ENCODE measurements at regions not wholly inside any gene's neighbourhood (a gene's known extent, or its start where the extent isn't known, plus 50 kb on each side); places are given as distances from the start of the nearest gene placed in this dataset.

DNA sequence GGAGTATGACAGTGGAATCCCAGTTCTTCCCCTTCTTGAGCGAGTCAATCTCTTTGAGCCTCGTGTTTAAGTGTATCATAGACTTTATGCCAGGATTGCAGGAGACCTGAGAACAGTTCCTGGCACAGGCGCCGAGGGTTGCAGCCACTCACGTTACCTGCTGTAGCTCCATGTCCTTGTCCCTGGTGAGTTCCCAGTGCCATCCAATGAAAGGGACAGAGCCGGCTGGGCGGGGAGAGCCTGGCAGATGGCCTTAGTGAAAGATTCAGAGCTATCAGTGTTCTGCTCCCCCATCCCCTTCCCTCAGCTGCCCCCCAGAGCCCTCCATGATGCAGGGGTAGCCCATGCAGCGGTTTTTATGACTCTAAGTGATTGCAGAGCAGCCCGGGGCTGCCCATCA lies 554.0 kb downstream of the BNC2 start:
- Histone ChIP-seq H4K20me1 (ENCODE audit: insufficient read depth, low read length) (no peaks in the 10 kb centered on the region), H3K9me2 (ENCODE audit: low read depth, low read length) (no peaks in the 10 kb centered on the region), H3K27me3 (ENCODE audit: insufficient read depth, low read length) (no peaks in the 10 kb centered on the region), H2AFZ (ENCODE audit: low read length) (no peak overlapping the region), H3K79me2 (ENCODE audit: insufficient read depth, low read length) (no peaks in the 10 kb centered on the region), H3K4me2 (ENCODE audit: low read length) (no peak overlapping the region), H3K36me3 (ENCODE audit: insufficient read depth, low read length) (no peaks in the 10 kb centered on the region), H3K9me3 (ENCODE audit: low read length) (no peaks in the 10 kb centered on the region), H3K4me1 (ENCODE audit: insufficient read depth, low read length, severe bottlenecking) (no peaks in the 10 kb centered on the region), H3K4me3 (ENCODE audit: low read depth, low read length, poor library complexity, severe bottlenecking) (no peak overlapping the region), H3K9ac (ENCODE audit: low read length) (no peak overlapping the region), H3F3A (ENCODE audit: insufficient read depth, low read length) (no peaks in the 10 kb centered on the region), H3K27ac (ENCODE audit: low read depth, low read length, poor library complexity, severe bottlenecking) (no peak overlapping the region)
- TF ChIP-seq EZH2 (IDR thresholded peaks at IDR 0.05; ENCODE audit: borderline replicate concordance, low read length): no peak
- TF ChIP-seq, protein P1, sequence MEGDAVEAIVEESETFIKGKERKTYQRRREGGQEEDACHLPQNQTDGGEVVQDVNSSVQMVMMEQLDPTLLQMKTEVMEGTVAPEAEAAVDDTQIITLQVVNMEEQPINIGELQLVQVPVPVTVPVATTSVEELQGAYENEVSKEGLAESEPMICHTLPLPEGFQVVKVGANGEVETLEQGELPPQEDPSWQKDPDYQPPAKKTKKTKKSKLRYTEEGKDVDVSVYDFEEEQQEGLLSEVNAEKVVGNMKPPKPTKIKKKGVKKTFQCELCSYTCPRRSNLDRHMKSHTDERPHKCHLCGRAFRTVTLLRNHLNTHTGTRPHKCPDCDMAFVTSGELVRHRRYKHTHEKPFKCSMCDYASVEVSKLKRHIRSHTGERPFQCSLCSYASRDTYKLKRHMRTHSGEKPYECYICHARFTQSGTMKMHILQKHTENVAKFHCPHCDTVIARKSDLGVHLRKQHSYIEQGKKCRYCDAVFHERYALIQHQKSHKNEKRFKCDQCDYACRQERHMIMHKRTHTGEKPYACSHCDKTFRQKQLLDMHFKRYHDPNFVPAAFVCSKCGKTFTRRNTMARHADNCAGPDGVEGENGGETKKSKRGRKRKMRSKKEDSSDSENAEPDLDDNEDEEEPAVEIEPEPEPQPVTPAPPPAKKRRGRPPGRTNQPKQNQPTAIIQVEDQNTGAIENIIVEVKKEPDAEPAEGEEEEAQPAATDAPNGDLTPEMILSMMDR (IDR thresholded peaks at IDR 0.05; ENCODE audit: low read length): no peak

DNA sequence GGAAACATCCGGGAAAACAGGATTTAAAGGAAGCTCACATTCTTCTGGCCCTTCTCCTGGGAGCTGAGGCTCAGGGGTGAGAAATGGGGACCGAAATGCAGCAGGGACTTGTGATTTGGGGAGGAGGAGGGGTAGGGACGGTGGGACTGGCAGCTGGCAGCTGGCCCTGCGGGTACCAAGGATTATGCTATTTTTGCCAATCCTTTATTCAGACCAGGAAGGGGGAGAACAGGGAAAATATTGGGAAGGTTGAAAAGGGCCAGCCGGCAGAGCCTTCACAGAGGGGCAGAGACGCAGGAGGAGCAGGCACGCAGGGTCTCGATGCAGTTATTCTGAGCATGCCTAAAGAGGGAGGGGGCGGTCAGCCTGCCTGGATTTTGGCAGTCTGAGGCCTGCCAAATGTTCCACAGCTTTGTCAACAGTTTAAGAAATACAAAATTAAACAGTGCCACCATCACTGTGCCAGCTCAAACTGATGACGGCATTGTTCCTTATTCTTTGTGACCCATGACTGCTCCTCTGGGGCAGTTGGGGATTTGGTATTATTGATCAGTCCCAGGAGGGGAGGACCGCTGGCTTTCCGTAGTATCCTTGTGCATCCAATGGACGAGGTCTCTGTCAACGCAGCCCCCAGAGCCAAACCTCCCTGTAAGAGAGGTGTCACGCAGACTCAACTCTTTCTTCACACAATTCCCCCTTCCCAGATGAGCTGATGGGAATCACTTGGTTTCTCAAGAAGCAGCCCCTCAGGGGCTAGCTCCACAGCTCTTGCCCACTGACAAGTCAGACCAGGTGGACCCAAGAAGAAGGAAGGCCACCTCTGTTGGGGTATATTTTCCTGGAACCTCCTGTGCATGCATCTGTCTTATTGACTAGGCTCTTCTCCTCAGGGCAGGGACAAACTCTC lies 553.3 kb downstream of the BNC2 start:
- H3K9me3 ChIP-seq (ENCODE audit: low read length): no peaks in the 10 kb centered on the region
- H3K4me1 ChIP-seq (ENCODE audit: insufficient read depth, low read length, severe bottlenecking): no peaks in the 10 kb centered on the region
- H2AFZ ChIP-seq (ENCODE audit: low read length): no peak overlapping the region
- H3K79me2 ChIP-seq (ENCODE audit: insufficient read depth, low read length): no peaks in the 10 kb centered on the region
- no peak overlapping the region for H3K9ac ChIP-seq (ENCODE audit: low read length)
- no peak overlapping the region for H3K4me3 ChIP-seq (ENCODE audit: low read depth, low read length, poor library complexity, severe bottlenecking)
- H4K20me1 ChIP-seq (ENCODE audit: insufficient read depth, low read length): no peaks in the 10 kb centered on the region
- H3K27ac ChIP-seq (ENCODE audit: low read depth, low read length, poor library complexity, severe bottlenecking): no peak overlapping the region
- no peaks in the 10 kb centered on the region for H3K27me3 ChIP-seq (ENCODE audit: insufficient read depth, low read length)
- H3F3A ChIP-seq (ENCODE audit: insufficient read depth, low read length): no peaks in the 10 kb centered on the region
- TF ChIP-seq, protein P1 (IDR thresholded peaks at IDR 0.05; ENCODE audit: low read length): no peak
- no peaks in the 10 kb centered on the region for H3K9me2 ChIP-seq (ENCODE audit: low read depth, low read length)
- H3K4me2 ChIP-seq (ENCODE audit: low read length): no peak overlapping the region
- no peaks in the 10 kb centered on the region for H3K36me3 ChIP-seq (ENCODE audit: insufficient read depth, low read length)

DNA sequence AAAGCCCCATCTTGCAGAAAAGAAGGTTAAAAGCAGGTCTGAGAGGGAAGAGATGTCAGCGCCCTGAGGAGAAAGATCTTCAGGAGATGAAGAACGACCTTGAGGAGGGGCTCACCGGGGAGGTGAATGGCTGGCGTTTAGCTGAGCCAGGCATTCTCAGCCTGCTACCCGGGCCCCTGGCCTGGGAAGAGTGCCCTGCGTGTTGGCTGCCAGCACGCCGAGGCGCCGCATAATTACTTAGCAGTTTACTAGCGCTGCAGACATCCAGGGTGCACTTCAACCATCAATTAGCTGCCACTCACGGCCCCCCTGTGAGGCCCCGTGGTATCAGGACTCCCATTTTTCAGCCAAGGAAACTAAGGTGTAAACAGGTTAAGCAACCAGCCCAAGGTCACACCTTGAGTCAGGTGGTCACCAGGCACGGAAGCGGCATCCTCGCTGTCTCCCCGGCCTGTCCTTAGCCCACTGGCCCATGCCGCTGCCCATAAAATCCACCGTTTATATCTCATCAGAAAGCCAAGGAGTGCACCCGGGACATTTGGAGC lies 551.9 kb downstream of the BNC2 start:
- no peaks in the 10 kb centered on the region for H3K4me1 ChIP-seq (ENCODE audit: insufficient read depth, low read length, severe bottlenecking)
- no peak overlapping the region for H3K4me2 ChIP-seq (ENCODE audit: low read length)
- no peak overlapping the region for H2AFZ ChIP-seq (ENCODE audit: low read length)
- TF ChIP-seq EZH2 (IDR thresholded peaks at IDR 0.05; ENCODE audit: borderline replicate concordance, low read length): no peak
- TF ChIP-seq, protein P1 (IDR thresholded peaks at IDR 0.05; ENCODE audit: low read length): no peak
- H3K9ac ChIP-seq (ENCODE audit: low read length): no peak overlapping the region
- no peaks in the 10 kb centered on the region for H3F3A ChIP-seq (ENCODE audit: insufficient read depth, low read length)
- H3K4me3 ChIP-seq (ENCODE audit: low read depth, low read length, poor library complexity, severe bottlenecking): no peak overlapping the region
- no peaks in the 10 kb centered on the region for H4K20me1 ChIP-seq (ENCODE audit: insufficient read depth, low read length)
- no peaks in the 10 kb centered on the region for H3K27me3 ChIP-seq (ENCODE audit: insufficient read depth, low read length)
- H3K27ac ChIP-seq (ENCODE audit: low read depth, low read length, poor library complexity, severe bottlenecking): no peak overlapping the region
- no peaks in the 10 kb centered on the region for H3K36me3 ChIP-seq (ENCODE audit: insufficient read depth, low read length)
- no peaks in the 10 kb centered on the region for H3K9me2 ChIP-seq (ENCODE audit: low read depth, low read length)
- no peaks in the 10 kb centered on the region for H3K79me2 ChIP-seq (ENCODE audit: insufficient read depth, low read length)
- H3K9me3 ChIP-seq (ENCODE audit: low read length): no peaks in the 10 kb centered on the region

All from OCI-LY1 (cell line).